Keratinocyte (primary cell): ENCODE measurements at regions not wholly inside any gene's neighbourhood (a gene's known extent, or its start where the extent isn't known, plus 50 kb on each side); places are given as distances from the start of the nearest gene placed in this dataset.

Experiments
- EZH2 ChIP-seq: IDR thresholded peaks from one replicate; pipeline ENCODE4 v1.6.1; 2012; ENCODE audit warnings: inconsistent platforms, mild to moderate bottlenecking, low read length, moderate library complexity
- TF ChIP-seq, protein P1 (sequence below), 3 experiments: IDR thresholded peaks in 1 of 3; conservative IDR thresholded peaks in 1 of 3; optimal IDR thresholded peaks in 1 of 3; 2 replicates in 2 of 3; 3 replicates in 1 of 3; pipeline versions ENCODE3 to v1.5.1; 2011; ENCODE audit warnings: low read length in 3 of 3, mild to moderate bottlenecking in 3 of 3, moderate library complexity in 2 of 3, control low read depth in 1 of 3, inconsistent platforms in 1 of 3; ENCODE audit not compliant: insufficient read depth in 2 of 3; ENCODE audit errors: extremely low read depth in 1 of 3

DNA sequence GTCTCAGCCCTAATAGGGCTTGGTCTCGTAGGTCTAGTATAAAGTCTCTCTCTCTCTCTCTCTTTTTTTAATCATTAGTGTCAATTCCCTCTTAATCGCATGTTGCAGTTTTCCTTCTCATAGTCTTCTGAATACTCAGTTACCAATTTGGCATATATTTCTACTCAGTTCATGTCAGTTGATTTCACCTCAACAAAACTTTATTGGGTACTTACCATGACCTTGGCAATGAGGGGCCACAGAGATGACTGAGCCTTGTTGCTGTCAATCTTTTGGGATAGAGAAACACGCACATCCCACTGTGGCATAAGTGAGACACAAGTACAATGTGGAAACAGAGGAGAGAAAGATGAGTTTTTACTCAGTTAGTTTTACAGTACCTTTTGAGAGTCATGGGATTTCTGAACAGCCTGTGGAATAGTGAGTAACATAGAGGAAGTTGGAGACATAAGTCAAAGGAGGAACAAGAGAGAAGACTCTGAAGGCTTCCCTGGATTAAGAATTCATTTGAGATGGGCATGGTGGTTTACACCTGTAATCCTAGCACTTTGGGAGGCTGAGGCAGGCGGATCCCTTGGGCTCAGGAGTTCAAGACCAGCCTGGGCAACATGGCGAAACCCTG is 150.2 kb upstream of the CBLB start:
- no peak for TF ChIP-seq EZH2
- TF ChIP-seq, protein P1, sequence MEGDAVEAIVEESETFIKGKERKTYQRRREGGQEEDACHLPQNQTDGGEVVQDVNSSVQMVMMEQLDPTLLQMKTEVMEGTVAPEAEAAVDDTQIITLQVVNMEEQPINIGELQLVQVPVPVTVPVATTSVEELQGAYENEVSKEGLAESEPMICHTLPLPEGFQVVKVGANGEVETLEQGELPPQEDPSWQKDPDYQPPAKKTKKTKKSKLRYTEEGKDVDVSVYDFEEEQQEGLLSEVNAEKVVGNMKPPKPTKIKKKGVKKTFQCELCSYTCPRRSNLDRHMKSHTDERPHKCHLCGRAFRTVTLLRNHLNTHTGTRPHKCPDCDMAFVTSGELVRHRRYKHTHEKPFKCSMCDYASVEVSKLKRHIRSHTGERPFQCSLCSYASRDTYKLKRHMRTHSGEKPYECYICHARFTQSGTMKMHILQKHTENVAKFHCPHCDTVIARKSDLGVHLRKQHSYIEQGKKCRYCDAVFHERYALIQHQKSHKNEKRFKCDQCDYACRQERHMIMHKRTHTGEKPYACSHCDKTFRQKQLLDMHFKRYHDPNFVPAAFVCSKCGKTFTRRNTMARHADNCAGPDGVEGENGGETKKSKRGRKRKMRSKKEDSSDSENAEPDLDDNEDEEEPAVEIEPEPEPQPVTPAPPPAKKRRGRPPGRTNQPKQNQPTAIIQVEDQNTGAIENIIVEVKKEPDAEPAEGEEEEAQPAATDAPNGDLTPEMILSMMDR (optimal IDR thresholded peaks at IDR 0.05 in 1 of 3, IDR thresholded peaks at IDR 0.05 in 1 of 3, conservative IDR thresholded peaks at IDR 0.05 in 1 of 3; ENCODE audit: extremely low read depth in 1 of 3, insufficient read depth in 2 of 3, low read length in 3 of 3): no peak
